HEK293 (cell line): ENCODE measurements at regions not wholly inside any gene's neighbourhood (a gene's known extent, or its start where the extent isn't known, plus 50 kb on each side); places are given as distances from the start of the nearest gene placed in this dataset.

Experiments
- ATF2 ChIP-seq: fragments of 450-650 bp; formaldehyde crosslinking; IDR thresholded peaks from 2 replicates; pipeline ENCODE4 v1.5.1; 2016; ENCODE audit warnings: missing biosample characterization, missing genetic modification characterization, low read depth
- CTCF ChIP-seq: fragments of 450-650 bp; formaldehyde crosslinking; IDR thresholded peaks from 2 replicates; pipeline ENCODE4 v1.5.1; 2016; ENCODE audit warnings: missing biosample characterization, missing genetic modification characterization
- SP7 ChIP-seq: fragments of 450-650 bp; formaldehyde crosslinking; IDR thresholded peaks from 2 replicates; pipeline ENCODE4 v1.5.1; 2016; ENCODE audit warnings: missing biosample characterization, missing genetic modification characterization
- ZBTB8A ChIP-seq: fragments of 450-650 bp; formaldehyde crosslinking; IDR thresholded peaks from 2 replicates; pipeline ENCODE4 v1.5.1; 2016; ENCODE audit warnings: missing biosample characterization, missing genetic modification characterization
- ZNF280C ChIP-seq: fragments of 450-650 bp; formaldehyde crosslinking; IDR thresholded peaks from 2 replicates; pipeline ENCODE4 v1.5.1; 2016; ENCODE audit warnings: missing biosample characterization, missing genetic modification characterization

- TF ChIP-seq CTCF (tag by site-specific recombination) (no peak), SP7 (tag by site-specific recombination) (no peak), ZBTB8A (tag by site-specific recombination) (no peak), ZNF280C (tag by site-specific recombination) (no peak), ATF2 (tag by site-specific recombination) (no peak)
Measured at GRCh38 chr7:131613909-131614308, 57.5 kb upstream of the PODXL start.
